SH-SY5Y (cell line): ENCODE measurements at regions not wholly inside any gene's neighbourhood (a gene's known extent, or its start where the extent isn't known, plus 50 kb on each side); places are given as distances from the start of the nearest gene placed in this dataset.

Experiments
- GATA2 ChIP-seq: IDR thresholded peaks from 2 replicates; pipeline ENCODE4 v1.6.1; 2011; ENCODE audit warnings: mild to moderate bottlenecking, low read depth, low read length
- GATA3 ChIP-seq: IDR thresholded peaks from 2 replicates; pipeline ENCODE4 v1.6.1; 2011; ENCODE audit warnings: low read depth, mild to moderate bottlenecking, low read length, moderate library complexity

- TF ChIP-seq GATA2 (no peak), GATA3 (no peak)
Observed at GRCh38 chr1:61017651-61018050, 64.7 kb upstream of the NFIA start.
